ENCODE measurements at regions not wholly inside any gene's neighbourhood (a gene's known extent, or its start where the extent isn't known, plus 50 kb on each side); places are given as distances from the start of the nearest gene placed in this dataset.
"Not testable (repeated sequence)": the region's sequence is repeated elsewhere in the genome, so short reads cannot be mapped to it uniquely, and the experiment has no call there.

DNA sequence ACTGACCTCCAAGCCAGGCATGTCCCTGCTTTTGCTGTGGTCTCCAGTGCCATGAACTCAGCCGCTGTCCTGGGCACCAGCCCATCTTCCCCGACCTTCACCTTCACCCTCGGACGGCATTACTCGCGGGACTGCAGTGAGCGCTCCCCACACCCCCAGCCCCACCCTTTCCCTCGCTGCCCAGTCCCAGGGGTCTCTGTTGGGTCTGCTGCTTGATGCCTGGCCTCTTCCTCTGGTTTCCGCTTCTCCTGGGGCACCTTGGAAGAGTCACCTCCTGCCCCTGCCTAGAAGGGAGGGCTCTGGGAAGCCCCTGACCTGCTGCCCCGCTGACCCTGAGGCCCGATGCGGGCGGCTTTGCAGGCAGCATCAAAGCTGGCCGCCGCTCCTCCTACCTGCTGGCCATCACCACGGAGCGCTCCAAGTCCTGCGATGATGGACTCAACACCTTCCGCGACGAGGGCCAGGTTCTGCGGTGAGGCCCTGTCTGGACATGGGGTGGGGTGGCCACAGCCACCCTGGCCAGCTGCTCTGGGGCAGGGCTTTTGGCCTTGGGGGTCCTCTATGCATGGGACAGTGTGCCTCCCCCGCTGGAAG lies 102.3 kb downstream of the ZNF267 start:
- H2AK9ac ChIP-seq (replicated peaks; ENCODE audit: low read depth, low read length, poor library complexity); H3K23ac ChIP-seq (ENCODE audit: low read depth, low read length); H4K91ac ChIP-seq (ENCODE audit: insufficient read depth, low read depth, low read length); H2BK120ac ChIP-seq (ENCODE audit: low read depth, low read length); H3K9me1 ChIP-seq (ENCODE audit: insufficient read depth, low read length); H3K4me3 ChIP-seq (ENCODE audit: insufficient read depth, low read depth, low read length); H3K9me3 ChIP-seq (ENCODE audit: control insufficient read depth, insufficient read depth, low read length); H3K27me3 ChIP-seq (ENCODE audit: control insufficient read depth, insufficient read depth, low read length); H3K18ac ChIP-seq (ENCODE audit: low read depth, low read length); in situ Hi-C loops (cut with MboI; ENCODE audit: low sequenced_read_pairs); H2BK15ac ChIP-seq (ENCODE audit: low read depth, low read length); H4K5ac ChIP-seq (ENCODE audit: low read depth, low read length); H3K4ac ChIP-seq (ENCODE audit: low read depth, low read length); ATAC-seq (ENCODE audit: low read depth); H3K14ac ChIP-seq (replicated peaks; ENCODE audit: low read depth, low read length); H3K4me2 ChIP-seq (ENCODE audit: low read depth, low read length); H3K56ac ChIP-seq (ENCODE audit: extremely low read depth, insufficient read depth, low read length); CTCF ChIA-PET; H2BK5ac ChIP-seq (ENCODE audit: low read depth, low read length, poor library complexity, severe bottlenecking); intact Hi-C loops (cut with micrococcal nuclease); H3K4me1 ChIP-seq (ENCODE audit: control insufficient read depth, insufficient read depth, low read length); BruUV-seq (replicated peaks); POLR2A ChIA-PET (ENCODE audit: unreplicated experiment); H3K36me3 ChIP-seq (ENCODE audit: control insufficient read depth, insufficient read depth, low read length); H2AK5ac ChIP-seq (ENCODE audit: low read depth, low read length); H4K8ac ChIP-seq (ENCODE audit: low read depth in 2 of 2, low read length in 2 of 2); H3K79me1 ChIP-seq (ENCODE audit: low read depth in 1 of 2, low read length in 2 of 2); H3K9ac ChIP-seq (ENCODE audit: low read depth, low read length); H2BK20ac ChIP-seq (ENCODE audit: low read depth, low read length); H4K20me1 ChIP-seq (ENCODE audit: insufficient read depth, low read length); H3K27ac ChIP-seq (ENCODE audit: insufficient read depth, low read length); dilution Hi-C loops (cut with HindIII; ENCODE audit: low sequenced_read_pairs, unreplicated experiment); DNase-seq; H2AFZ ChIP-seq (replicated peaks; ENCODE audit: low read length, poor library complexity): not testable (repeated sequence)
- no CpG with 5 or more reads among the region's 23 CpGs for WGBS, 2 experiments (ENCODE audit: extremely low coverage in 2 of 2, insufficient read length in 1 of 2)

DNA sequence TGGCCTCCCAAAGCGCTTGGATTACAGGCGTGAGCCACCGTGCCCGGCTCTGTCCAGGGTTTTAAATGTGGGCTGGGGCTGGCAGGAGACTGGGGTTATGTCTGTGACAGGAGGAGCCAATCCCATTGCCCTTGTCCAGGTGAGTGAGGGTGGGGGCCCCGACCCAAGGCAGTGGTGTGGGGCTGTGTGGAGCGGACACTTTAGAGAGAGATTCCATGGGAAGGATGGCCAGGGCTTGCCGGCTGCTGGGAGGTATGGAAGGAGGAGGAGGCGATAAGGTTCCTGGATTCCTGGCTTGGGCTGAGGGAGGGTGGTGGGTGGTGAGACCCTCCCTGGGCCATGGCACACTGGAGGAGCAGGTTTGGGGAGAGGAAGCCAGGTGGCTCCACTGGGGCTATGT lies 104.9 kb downstream of the ZNF267 start:
- H4K8ac ChIP-seq (ENCODE audit: low read depth in 2 of 2, low read length in 2 of 2); POLR2A ChIA-PET (ENCODE audit: unreplicated experiment); H3K27ac ChIP-seq (ENCODE audit: insufficient read depth, low read length); H3K4me2 ChIP-seq (ENCODE audit: low read depth, low read length); H2AFZ ChIP-seq (replicated peaks; ENCODE audit: low read length, poor library complexity); H3K9me1 ChIP-seq (ENCODE audit: insufficient read depth, low read length); H3K9ac ChIP-seq (ENCODE audit: low read depth, low read length); BruUV-seq (replicated peaks); H3K4me3 ChIP-seq (ENCODE audit: insufficient read depth, low read depth, low read length); H3K14ac ChIP-seq (replicated peaks; ENCODE audit: low read depth, low read length); intact Hi-C loops (cut with micrococcal nuclease); in situ Hi-C loops (cut with MboI; ENCODE audit: low sequenced_read_pairs); H2AK9ac ChIP-seq (replicated peaks; ENCODE audit: low read depth, low read length, poor library complexity); H2BK5ac ChIP-seq (ENCODE audit: low read depth, low read length, poor library complexity, severe bottlenecking); H2BK20ac ChIP-seq (ENCODE audit: low read depth, low read length); CTCF ChIA-PET; H4K5ac ChIP-seq (ENCODE audit: low read depth, low read length); H3K4ac ChIP-seq (ENCODE audit: low read depth, low read length); H3K9me3 ChIP-seq (ENCODE audit: control insufficient read depth, insufficient read depth, low read length); H3K79me1 ChIP-seq (ENCODE audit: low read depth in 1 of 2, low read length in 2 of 2); ATAC-seq (ENCODE audit: low read depth); H3K27me3 ChIP-seq (ENCODE audit: control insufficient read depth, insufficient read depth, low read length); H4K20me1 ChIP-seq (ENCODE audit: insufficient read depth, low read length); H2BK15ac ChIP-seq (ENCODE audit: low read depth, low read length); H3K4me1 ChIP-seq (ENCODE audit: control insufficient read depth, insufficient read depth, low read length); H3K36me3 ChIP-seq (ENCODE audit: control insufficient read depth, insufficient read depth, low read length); H3K23ac ChIP-seq (ENCODE audit: low read depth, low read length); H3K56ac ChIP-seq (ENCODE audit: extremely low read depth, insufficient read depth, low read length); DNase-seq; H4K91ac ChIP-seq (ENCODE audit: insufficient read depth, low read depth, low read length); H3K18ac ChIP-seq (ENCODE audit: low read depth, low read length); H2BK120ac ChIP-seq (ENCODE audit: low read depth, low read length); H2AK5ac ChIP-seq (ENCODE audit: low read depth, low read length); dilution Hi-C loops (cut with HindIII; ENCODE audit: low sequenced_read_pairs, unreplicated experiment): not testable (repeated sequence)
- WGBS, 2 experiments (ENCODE audit: extremely low coverage in 2 of 2, insufficient read length in 1 of 2): no CpG with 5 or more reads among the region's 8 CpGs
